SK-N-SH treated with all-trans-retinoic acid at 6 μM for 48 hours (cell line): ENCODE measurements at regions not wholly inside any gene's neighbourhood (a gene's known extent, or its start where the extent isn't known, plus 50 kb on each side); places are given as distances from the start of the nearest gene placed in this dataset.

Experiments used
- ATAC-seq: fragments of 200-7000 bp; cut with Tn5 transposase; 3 replicates; pipeline ENCODE4 v1.9.1; 2020; ENCODE audit warnings: mild to moderate bottlenecking, moderate library complexity
- ARNTL ChIP-seq: fragments of 450-650 bp; formaldehyde crosslinking; IDR thresholded peaks from 2 replicates; pipeline ENCODE4 v1.5.0; 2020; ENCODE audit warnings: low read depth, mild to moderate bottlenecking, moderate library complexity, borderline replicate concordance
- CREB5 ChIP-seq: fragments of 250-450 bp; sonication (Bioruptor Pico); IDR thresholded peaks from 2 replicates; pipeline ENCODE4 v1.5.1; 2020; ENCODE audit warnings: low read depth, mild to moderate bottlenecking, moderate library complexity
- CSRNP3 ChIP-seq: fragments of 250-450 bp; sonication (Bioruptor Pico); IDR thresholded peaks from 2 replicates; pipeline ENCODE4 v1.5.1; 2021; ENCODE audit warnings: mild to moderate bottlenecking, moderate library complexity
- GLIS3 ChIP-seq: fragments of 250-450 bp; sonication (Bioruptor Pico); IDR thresholded peaks from 2 replicates; pipeline ENCODE4 v1.5.0; 2020; ENCODE audit warnings: mild to moderate bottlenecking, moderate library complexity
- ISL1 ChIP-seq: fragments of 250-450 bp; sonication (Bioruptor Pico); IDR thresholded peaks from 2 replicates; pipeline ENCODE4 v2.1.2; 2022; ENCODE audit warnings: mild to moderate bottlenecking, moderate library complexity
- OSR1 ChIP-seq: fragments of 250-450 bp; sonication (Bioruptor Pico); IDR thresholded peaks from 2 replicates; pipeline ENCODE4 v1.8.0; 2022; ENCODE audit warnings: moderate library complexity, mild to moderate bottlenecking, inconsistent platforms
- PATZ1 ChIP-seq: fragments of 250-450 bp; sonication (Bioruptor Pico); IDR thresholded peaks from 2 replicates; pipeline ENCODE4 v1.8.0; 2020; ENCODE audit warnings: mild to moderate bottlenecking, moderate library complexity, borderline replicate concordance
- PPARA ChIP-seq: fragments of 250-450 bp; sonication (Bioruptor Pico); IDR thresholded peaks from 2 replicates; pipeline ENCODE4 v1.5.0; 2020; ENCODE audit warnings: mild to moderate bottlenecking, borderline replicate concordance
- SNAI2 ChIP-seq: fragments of 250-450 bp; sonication (Bioruptor Pico); IDR thresholded peaks from 2 replicates; pipeline ENCODE4 v1.5.0; 2020; ENCODE audit warnings: mild to moderate bottlenecking, moderate library complexity
- TCF4 ChIP-seq: fragments of 250-450 bp; sonication (Bioruptor Pico); IDR thresholded peaks from 2 replicates; pipeline ENCODE4 v1.8.0; 2021; ENCODE audit warnings: mild to moderate bottlenecking, moderate library complexity, borderline replicate concordance
- TOX ChIP-seq: fragments of 250-450 bp; sonication (Bioruptor Pico); IDR thresholded peaks from 2 replicates; pipeline ENCODE4 v1.8.0; 2021; ENCODE audit warnings: mild to moderate bottlenecking, moderate library complexity, borderline replicate concordance
- TSHZ2 ChIP-seq: fragments of 250-450 bp; sonication (Bioruptor Pico); IDR thresholded peaks from 2 replicates; pipeline ENCODE4 v1.5.0; 2020; ENCODE audit warnings: mild to moderate bottlenecking, moderate library complexity
- ZC3H10 ChIP-seq: fragments of 250-450 bp; sonication (Bioruptor Pico); IDR thresholded peaks from 2 replicates; pipeline ENCODE4 v1.5.1; 2021; ENCODE audit warnings: mild to moderate bottlenecking, moderate library complexity
- ZFP3 ChIP-seq: fragments of 250-450 bp; sonication (Bioruptor Pico); IDR thresholded peaks from 2 replicates; pipeline ENCODE4 v1.5.0; 2020; ENCODE audit warnings: mild to moderate bottlenecking, moderate library complexity
- ZFP30 ChIP-seq: fragments of 450-650 bp; formaldehyde crosslinking; IDR thresholded peaks from 2 replicates; pipeline ENCODE4 v1.5.0; 2022; ENCODE audit warnings: mild to moderate bottlenecking, moderate library complexity
- ZNF565 ChIP-seq: fragments of 450-650 bp; formaldehyde crosslinking; conservative IDR thresholded peaks from 2 replicates; pipeline ENCODE4 v1.5.0; 2020; ENCODE audit warnings: low read depth, mild to moderate bottlenecking, moderate library complexity
- ZNF70 ChIP-seq: fragments of 450-650 bp; formaldehyde crosslinking; IDR thresholded peaks from 2 replicates; pipeline ENCODE4 v1.5.0; 2020; ENCODE audit warnings: mild to moderate bottlenecking, moderate library complexity
- ZNF8 ChIP-seq: fragments of 450-650 bp; formaldehyde crosslinking; IDR thresholded peaks from 2 replicates; pipeline ENCODE4 v1.5.0; 2020; ENCODE audit warnings: mild to moderate bottlenecking, moderate library complexity

- TF ChIP-seq SNAI2 (CRISPR knock-in tag): no peak
- no peak for TF ChIP-seq ZNF70 (CRISPR knock-in tag)
- no peak for TF ChIP-seq PPARA (CRISPR knock-in tag)
- no peak for TF ChIP-seq TCF4 (CRISPR knock-in tag)
- TF ChIP-seq CSRNP3 (CRISPR knock-in tag): no peak
- no peak for TF ChIP-seq OSR1 (CRISPR knock-in tag)
- no peak for ATAC-seq
Observed at GRCh38 chr3:109910772-109911171, 573.4 kb upstream of the DPPA4 start.

GRCh38 chr3:109918740-109919139 is 581.4 kb upstream of the DPPA4 start:
- no peak for TF ChIP-seq PATZ1
- no peak for TF ChIP-seq ZNF70 (CRISPR knock-in tag)
- TF ChIP-seq CREB5 (CRISPR knock-in tag): no peak
- no peak for TF ChIP-seq GLIS3
- TF ChIP-seq TCF4 (CRISPR knock-in tag): no peak
- no peak for TF ChIP-seq ZC3H10
- no peak for TF ChIP-seq TOX (CRISPR knock-in tag)
- TF ChIP-seq ZNF8: no peak
- TF ChIP-seq ISL1: no peak
- no peak for TF ChIP-seq ZFP3 (CRISPR knock-in tag)
- TF ChIP-seq CSRNP3 (CRISPR knock-in tag): no peak
- no peak for TF ChIP-seq ZNF565
- no peak for ATAC-seq

- no peak for TF ChIP-seq ZNF8
- no peak for TF ChIP-seq CSRNP3 (CRISPR knock-in tag)
- no peak for TF ChIP-seq PPARA (CRISPR knock-in tag)
- TF ChIP-seq, all 23 proteins: peak for 0
- peak; percentile 71 for ATAC-seq
Observed at GRCh38 chr3:109920749-109921148, 583.4 kb upstream of the DPPA4 start.

- ATAC-seq: peak; percentile 53
- TF ChIP-seq ZC3H10: no peak
- no peak for TF ChIP-seq SNAI2 (CRISPR knock-in tag)
- no peak for TF ChIP-seq PPARA (CRISPR knock-in tag)
- TF ChIP-seq CREB5 (CRISPR knock-in tag): no peak
- TF ChIP-seq ARNTL (CRISPR knock-in tag): no peak
- TF ChIP-seq PATZ1: no peak
- TF ChIP-seq GLIS3: no peak
- no peak for TF ChIP-seq ZNF70 (CRISPR knock-in tag)
- no peak for TF ChIP-seq ISL1
- TF ChIP-seq ZFP30: no peak
- TF ChIP-seq ZNF8: no peak
- no peak for TF ChIP-seq OSR1 (CRISPR knock-in tag)
- no peak for TF ChIP-seq TSHZ2
Observed at GRCh38 chr3:109921509-109921908, 584.2 kb upstream of the DPPA4 start.
